NCI-H1105 (cell line): ENCODE measurements at regions not wholly inside any gene's neighbourhood (a gene's known extent, or its start where the extent isn't known, plus 50 kb on each side); places are given as distances from the start of the nearest gene placed in this dataset.

Source experiments
- DNase-seq: peaks from one replicate; lab custom pipeline; 2025; lab: John Stamatoyannopoulos, UW

- peak; percentile 87 for DNase-seq
These were observed 286.4 kb upstream of the DMAC1 start for GRCh38 chr9:8085986-8086385.

GRCh38 chr9:8078641-8079140 lies 279.1 kb upstream of the DMAC1 start:
- no peak for DNase-seq

GRCh38 chr9:8074713-8075286 lies 275.2 kb upstream of the DMAC1 start:
- no peak for DNase-seq

GRCh38 chr9:8071445-8071798 lies 271.8 kb upstream of the DMAC1 start:
- DNase-seq = no peak

GRCh38 chr9:8070779-8071444 lies 271.3 kb upstream of the DMAC1 start:
- DNase-seq = no peak

- no peak for DNase-seq
These were observed 262.9 kb upstream of the DMAC1 start for GRCh38 chr9:8062459-8062858.

GRCh38 chr9:8053501-8053900 lies 253.9 kb upstream of the DMAC1 start:
- no peak for DNase-seq

- DNase-seq = no peak
These were observed 253.4 kb upstream of the DMAC1 start for GRCh38 chr9:8052991-8053390.

- no peak for DNase-seq
These were observed 238.2 kb upstream of the DMAC1 start for GRCh38 chr9:8037745-8038144.

GRCh38 chr9:8036914-8037524 lies 237.4 kb upstream of the DMAC1 start:
- no peak for DNase-seq

GRCh38 chr9:8033794-8034193 lies 234.2 kb upstream of the DMAC1 start:
- DNase-seq = no peak

- no peak for DNase-seq
These were observed 230.5 kb upstream of the DMAC1 start for GRCh38 chr9:8030095-8030494.

GRCh38 chr9:8027351-8027750 lies 227.8 kb upstream of the DMAC1 start:
- no peak for DNase-seq

GRCh38 chr9:8025551-8025950 lies 226.0 kb upstream of the DMAC1 start:
- no peak for DNase-seq

GRCh38 chr9:8020186-8020585 lies 220.6 kb upstream of the DMAC1 start:
- DNase-seq = no peak

- DNase-seq = no peak
These were observed 220.1 kb upstream of the DMAC1 start for GRCh38 chr9:8019636-8020035.

GRCh38 chr9:8014997-8015682 lies 215.6 kb upstream of the DMAC1 start:
- DNase-seq = no peak

GRCh38 chr9:8012986-8013385 lies 213.4 kb upstream of the DMAC1 start:
- no peak for DNase-seq

GRCh38 chr9:8011974-8012373 lies 212.4 kb upstream of the DMAC1 start:
- DNase-seq = peak; percentile 93

- no peak for DNase-seq
These were observed 197.0 kb upstream of the DMAC1 start for GRCh38 chr9:7996558-7996957.

- DNase-seq = no peak
These were observed 189.2 kb upstream of the DMAC1 start for GRCh38 chr9:7988644-7989280.

GRCh38 chr9:7984692-7985091 lies 185.1 kb upstream of the DMAC1 start:
- no peak for DNase-seq

- no peak for DNase-seq
These were observed 184.6 kb upstream of the DMAC1 start for GRCh38 chr9:7984203-7984602.
